ENCODE measurements at regions not wholly inside any gene's neighbourhood (a gene's known extent, or its start where the extent isn't known, plus 50 kb on each side); places are given as distances from the start of the nearest gene placed in this dataset.

- no peak for DNase-seq
These were observed 244.2 kb downstream of the NHLRC3 start for GRCh38 chr13:39282400-39282972.

- no peak for DNase-seq
These were observed 244.8 kb downstream of the NHLRC3 start for GRCh38 chr13:39283072-39283471.

GRCh38 chr13:39284801-39285388 is 246.6 kb downstream of the NHLRC3 start:
- DNase-seq = peak; percentile 37 to 41
